ENCODE measurements at regions not wholly inside any gene's neighbourhood (a gene's known extent, or its start where the extent isn't known, plus 50 kb on each side); places are given as distances from the start of the nearest gene placed in this dataset.

DNA sequence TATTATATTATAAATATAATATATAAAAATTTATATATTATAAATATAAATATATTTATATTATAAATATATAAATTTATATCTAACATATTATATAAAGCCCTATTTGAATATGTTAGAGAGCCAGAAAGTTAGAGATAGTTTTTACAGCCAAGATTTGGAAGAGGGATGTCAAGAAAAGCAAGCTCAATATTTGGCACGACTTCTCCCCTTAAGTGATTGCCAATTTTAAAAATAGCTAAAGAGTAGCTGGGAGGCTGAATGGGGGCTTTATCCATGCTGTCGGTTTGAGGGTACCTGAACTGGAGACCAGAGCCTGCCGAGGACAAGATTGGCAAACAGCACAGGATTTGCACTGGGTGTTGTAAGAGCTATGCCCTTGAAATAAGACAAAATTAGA lies 180.9 kb upstream of the GYPC start:
- TF ChIP-seq EP300 (IDR thresholded peaks at IDR 0.05) (no peak), POLR2A (IDR thresholded peaks at IDR 0.05) (no peak)
- TF ChIP-seq, protein P1, sequence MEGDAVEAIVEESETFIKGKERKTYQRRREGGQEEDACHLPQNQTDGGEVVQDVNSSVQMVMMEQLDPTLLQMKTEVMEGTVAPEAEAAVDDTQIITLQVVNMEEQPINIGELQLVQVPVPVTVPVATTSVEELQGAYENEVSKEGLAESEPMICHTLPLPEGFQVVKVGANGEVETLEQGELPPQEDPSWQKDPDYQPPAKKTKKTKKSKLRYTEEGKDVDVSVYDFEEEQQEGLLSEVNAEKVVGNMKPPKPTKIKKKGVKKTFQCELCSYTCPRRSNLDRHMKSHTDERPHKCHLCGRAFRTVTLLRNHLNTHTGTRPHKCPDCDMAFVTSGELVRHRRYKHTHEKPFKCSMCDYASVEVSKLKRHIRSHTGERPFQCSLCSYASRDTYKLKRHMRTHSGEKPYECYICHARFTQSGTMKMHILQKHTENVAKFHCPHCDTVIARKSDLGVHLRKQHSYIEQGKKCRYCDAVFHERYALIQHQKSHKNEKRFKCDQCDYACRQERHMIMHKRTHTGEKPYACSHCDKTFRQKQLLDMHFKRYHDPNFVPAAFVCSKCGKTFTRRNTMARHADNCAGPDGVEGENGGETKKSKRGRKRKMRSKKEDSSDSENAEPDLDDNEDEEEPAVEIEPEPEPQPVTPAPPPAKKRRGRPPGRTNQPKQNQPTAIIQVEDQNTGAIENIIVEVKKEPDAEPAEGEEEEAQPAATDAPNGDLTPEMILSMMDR (IDR thresholded peaks at IDR 0.05) = no peak
